Smooth muscle cell (in vitro differentiated cells): ENCODE measurements at regions not wholly inside any gene's neighbourhood (a gene's known extent, or its start where the extent isn't known, plus 50 kb on each side); places are given as distances from the start of the nearest gene placed in this dataset.

Source experiments
- DNase-seq: peaks from one replicate; lab custom pipeline; 2025; ENCODE audit not compliant: unreplicated experiment; lab: John Stamatoyannopoulos, UW
- H2AFZ ChIP-seq: fragments of 200-600 bp; sonication (generic); 2 replicates; pipeline ENCODE4 v1.6.0; 2016; ENCODE audit warnings: antibody characterized with exemption, low read depth, mild to moderate bottlenecking
- H3F3A ChIP-seq: fragments of 200-600 bp; sonication (generic); 2 replicates; pipeline ENCODE4 v1.6.0; 2017; ENCODE audit warnings: antibody characterized with exemption, low read depth
- H3K27ac ChIP-seq: fragments of 200-600 bp; sonication (generic); 2 replicates; pipeline ENCODE4 v1.5.1; 2016; ENCODE audit warnings: low read depth, mild to moderate bottlenecking
- H3K27me3 ChIP-seq: fragments of 200-600 bp; sonication (generic); 2 replicates; pipeline ENCODE4 v1.6.1; 2016; ENCODE audit warnings: low read depth, mild to moderate bottlenecking
- H3K36me3 ChIP-seq: fragments of 200-600 bp; sonication (generic); 2 replicates; pipeline ENCODE4 v1.5.1; 2016; ENCODE audit warnings: low read depth
- H3K4me1 ChIP-seq: fragments of 200-600 bp; sonication (generic); 2 replicates; pipeline ENCODE4 v1.5.1; 2016; ENCODE audit warnings: low read depth
- H3K4me2 ChIP-seq: fragments of 200-600 bp; sonication (generic); 2 replicates; pipeline ENCODE4 v1.6.0; 2016; ENCODE audit warnings: mild to moderate bottlenecking
- H3K4me3 ChIP-seq: fragments of 200-600 bp; sonication (generic); 2 replicates; pipeline ENCODE4 v1.5.1; 2016; ENCODE audit warnings: mild to moderate bottlenecking
- H3K79me2 ChIP-seq: fragments of 200-600 bp; sonication (generic); 2 replicates; pipeline ENCODE4 v1.6.0; 2016; ENCODE audit warnings: low read depth, mild to moderate bottlenecking
- H3K9ac ChIP-seq: fragments of 200-600 bp; sonication (generic); 2 replicates; pipeline ENCODE4 v1.6.0; 2016; ENCODE audit warnings: low read depth
- H3K9me3 ChIP-seq: fragments of 200-600 bp; sonication (generic); replicated peaks from 2 replicates; pipeline ENCODE4 v1.5.1; 2016; ENCODE audit warnings: low read depth
- H4K20me1 ChIP-seq: fragments of 200-600 bp; sonication (generic); 2 replicates; pipeline ENCODE4 v1.6.0; 2016; ENCODE audit warnings: low read depth
- WGBS: methylation state at CpG from one replicate; pipeline ENCODE4 v1.1.7; 2016; ENCODE audit warnings: low lambda C conversion rate; 5-methylcytosine and 5-hydroxymethylcytosine counted together
- TF ChIP-seq, protein P1 (sequence below): fragments of 200-600 bp; sonication (generic); IDR thresholded peaks from 2 replicates; pipeline ENCODE4 v1.5.1; 2017; ENCODE audit warnings: borderline replicate concordance, mild to moderate bottlenecking, antibody characterized with exemption; ENCODE audit not compliant: insufficient read depth, poor library complexity, severe bottlenecking

DNA sequence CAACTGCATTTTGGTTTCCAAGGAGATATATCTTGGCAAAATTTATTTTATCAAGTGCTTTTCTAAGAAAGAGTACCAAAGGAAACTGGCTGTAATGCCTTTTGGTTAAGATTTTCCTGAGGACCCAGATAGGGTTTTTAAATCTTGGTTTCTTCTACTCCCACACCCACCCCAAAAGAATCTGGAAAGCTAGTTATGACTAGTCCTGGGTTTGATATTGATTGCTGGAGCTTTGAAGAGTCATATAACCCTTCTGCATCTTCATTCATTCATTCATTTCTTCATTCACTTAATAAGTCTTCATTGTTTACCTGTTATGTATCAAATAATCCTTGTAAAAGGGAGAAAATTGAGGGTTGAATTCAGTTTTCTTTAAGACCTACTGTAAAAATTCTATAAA, 425.2 kb downstream of the PCNX1 start:
- H3K4me2 ChIP-seq, result no peak overlapping the region
- H3F3A ChIP-seq, result no peaks in the 10 kb centered on the region

DNA sequence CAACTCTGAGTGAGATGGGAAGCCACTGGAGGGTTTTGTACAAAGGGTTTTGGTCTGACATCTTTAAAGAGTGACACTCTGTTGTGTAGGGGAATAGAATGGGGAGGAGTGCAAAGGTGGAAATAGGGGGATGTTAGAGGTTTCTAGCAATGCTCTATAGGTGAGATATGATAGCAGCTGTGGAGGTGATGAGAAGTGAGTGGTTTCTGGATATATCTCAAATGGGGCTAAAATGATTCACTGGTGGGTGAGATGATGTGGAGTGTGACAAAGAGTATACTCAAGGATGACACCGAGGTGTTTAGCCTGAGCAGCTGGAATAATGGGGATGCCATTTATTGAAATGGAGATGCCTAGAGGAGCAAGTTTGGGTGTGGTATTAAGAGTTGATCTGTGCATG, 426.4 kb downstream of the PCNX1 start:
- Histone ChIP-seq H2AFZ (no peak overlapping the region), H3K36me3 (no peaks in the 10 kb centered on the region), H3K9me3 (no peaks in the 10 kb centered on the region), H3K27me3 (no peaks in the 10 kb centered on the region), H3F3A (peaks cover under 1% of the 10 kb centered on the region), H3K4me1 (no peaks in the 10 kb centered on the region), H3K4me2 (no peak overlapping the region), H3K79me2 (peaks cover 100% of the 10 kb centered on the region), H3K27ac (no peak overlapping the region), H3K9ac (no peak overlapping the region), H3K4me3 (no peak overlapping the region), H4K20me1 (peaks cover 99% of the 10 kb centered on the region)
- DNase-seq, result no peak
- 87% methylated on average over 1 of the region's 1 CpG for WGBS
- TF ChIP-seq, protein P1, sequence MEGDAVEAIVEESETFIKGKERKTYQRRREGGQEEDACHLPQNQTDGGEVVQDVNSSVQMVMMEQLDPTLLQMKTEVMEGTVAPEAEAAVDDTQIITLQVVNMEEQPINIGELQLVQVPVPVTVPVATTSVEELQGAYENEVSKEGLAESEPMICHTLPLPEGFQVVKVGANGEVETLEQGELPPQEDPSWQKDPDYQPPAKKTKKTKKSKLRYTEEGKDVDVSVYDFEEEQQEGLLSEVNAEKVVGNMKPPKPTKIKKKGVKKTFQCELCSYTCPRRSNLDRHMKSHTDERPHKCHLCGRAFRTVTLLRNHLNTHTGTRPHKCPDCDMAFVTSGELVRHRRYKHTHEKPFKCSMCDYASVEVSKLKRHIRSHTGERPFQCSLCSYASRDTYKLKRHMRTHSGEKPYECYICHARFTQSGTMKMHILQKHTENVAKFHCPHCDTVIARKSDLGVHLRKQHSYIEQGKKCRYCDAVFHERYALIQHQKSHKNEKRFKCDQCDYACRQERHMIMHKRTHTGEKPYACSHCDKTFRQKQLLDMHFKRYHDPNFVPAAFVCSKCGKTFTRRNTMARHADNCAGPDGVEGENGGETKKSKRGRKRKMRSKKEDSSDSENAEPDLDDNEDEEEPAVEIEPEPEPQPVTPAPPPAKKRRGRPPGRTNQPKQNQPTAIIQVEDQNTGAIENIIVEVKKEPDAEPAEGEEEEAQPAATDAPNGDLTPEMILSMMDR, result no peak

More for the DNA sequence above, 425.2 kb downstream of the PCNX1 start:
- DNase-seq, result no peak
- Histone ChIP-seq H3K4me3 (no peak overlapping the region), H3K4me1 (no peaks in the 10 kb centered on the region), H2AFZ (no peak overlapping the region), H3K27ac (no peak overlapping the region), H3K36me3 (no peaks in the 10 kb centered on the region), H3K9me3 (no peaks in the 10 kb centered on the region), H3K79me2 (peaks cover 100% of the 10 kb centered on the region), H3K27me3 (no peaks in the 10 kb centered on the region), H3K9ac (no peak overlapping the region), H4K20me1 (peaks cover 99% of the 10 kb centered on the region)
- TF ChIP-seq, protein P1, result no peak

DNA sequence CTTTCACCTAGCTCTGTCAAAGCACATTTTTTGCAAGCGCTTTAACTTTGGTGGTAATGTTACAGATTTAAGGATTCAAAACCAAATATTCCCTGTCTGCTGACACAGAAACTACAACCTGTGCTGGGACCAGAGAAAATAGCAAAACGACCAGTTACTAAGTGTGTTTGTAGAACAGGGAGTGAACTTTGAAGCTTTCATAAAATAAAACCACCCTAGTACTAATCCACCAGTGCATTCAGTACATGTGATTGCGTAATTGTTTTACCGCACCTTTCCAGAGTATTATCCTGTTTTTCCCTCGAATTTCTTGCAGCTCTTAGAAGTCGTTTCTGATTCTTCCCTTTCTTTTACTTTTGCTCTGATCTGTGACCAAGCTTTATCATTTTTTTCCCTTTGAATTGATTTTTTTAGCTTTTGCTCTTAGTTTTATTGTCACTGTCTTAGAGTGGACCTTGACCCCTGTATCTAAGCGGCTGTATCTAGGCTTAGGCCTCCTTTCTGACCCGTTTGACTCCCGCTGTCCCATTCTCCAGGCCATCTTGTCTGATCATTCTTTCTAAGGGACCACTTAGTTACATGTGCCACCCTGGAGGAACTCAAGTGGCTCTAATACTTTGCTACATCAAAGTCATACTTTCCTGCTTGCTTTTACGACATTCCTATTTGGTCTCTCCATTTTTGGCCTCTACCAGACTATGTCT, 429.4 kb downstream of the PCNX1 start:
- Histone ChIP-seq H3K27me3 (no peaks in the 10 kb centered on the region), H4K20me1 (peaks cover 100% of the 10 kb centered on the region), H3K4me1 (no peaks in the 10 kb centered on the region), H3K4me2 (no peak overlapping the region), H3K9me3 (no peaks in the 10 kb centered on the region), H2AFZ (no peak overlapping the region), H3K79me2 (peaks cover 100% of the 10 kb centered on the region), H3K9ac (no peak overlapping the region), H3K4me3 (no peak overlapping the region), H3K27ac (no peak overlapping the region), H3F3A (peaks cover 4% of the 10 kb centered on the region), H3K36me3 (no peaks in the 10 kb centered on the region)
- DNase-seq, result no peak
- 92% methylated on average over 10 of the region's 10 CpGs for WGBS
- TF ChIP-seq, protein P1, result no peak

DNA sequence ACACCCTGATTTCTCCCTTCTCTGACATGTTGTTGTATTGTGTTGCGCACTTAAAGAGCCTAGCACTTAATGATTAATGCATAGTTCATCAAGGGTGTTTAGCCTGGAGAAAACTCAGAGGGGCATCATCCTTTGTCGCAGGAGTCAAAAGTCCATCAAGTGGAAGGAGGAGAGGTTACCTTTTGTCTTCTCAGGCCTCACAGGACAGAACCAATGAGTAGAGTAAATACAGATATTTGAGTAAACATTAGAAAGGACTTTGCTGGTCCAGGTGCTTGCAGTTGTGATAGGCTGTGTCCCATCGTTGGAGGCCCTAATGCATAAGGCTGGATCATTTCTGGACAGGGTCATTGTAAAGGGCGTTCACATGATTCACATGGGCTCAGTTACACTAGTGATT, 430.9 kb downstream of the PCNX1 start:
- Histone ChIP-seq H3K79me2 (peaks cover 100% of the 10 kb centered on the region), H3K9me3 (no peaks in the 10 kb centered on the region), H3K4me1 (no peaks in the 10 kb centered on the region), H3K36me3 (no peaks in the 10 kb centered on the region), H3K27me3 (no peaks in the 10 kb centered on the region), H3K9ac (no peak overlapping the region), H3F3A (peaks cover 4% of the 10 kb centered on the region), H3K27ac (no peak overlapping the region), H3K4me2 (no peak overlapping the region), H2AFZ (no peak overlapping the region), H3K4me3 (no peak overlapping the region), H4K20me1 (peaks cover 100% of the 10 kb centered on the region)
- 96% methylated on average over 4 of the region's 4 CpGs for WGBS
- DNase-seq, result no peak
- TF ChIP-seq, protein P1, result no peak
